Gastroesophageal sphincter (tissue), 4 donors: ENCODE measurements at regions not wholly inside any gene's neighbourhood (a gene's known extent, or its start where the extent isn't known, plus 50 kb on each side); places are given as distances from the start of the nearest gene placed in this dataset.

ENCODE experiments used
- ATAC-seq: fragments of 150-250 bp; one replicate; pipeline ENCODE4 v1.9.1; 2016; ENCODE audit warnings: mild to moderate bottlenecking, moderate library complexity
- H3K27ac ChIP-seq, 4 donors: fragments of 200-600 bp; sonication (generic) in 3 of 4; 1 replicate in 3 of 4; 2 replicates in 1 of 4; pipeline ENCODE4 v1.5.1; 2016 to 2019
- H3K27me3 ChIP-seq: fragments of 200-600 bp; sonication (generic); one replicate; pipeline ENCODE4 v1.5.1; 2019
- H3K36me3 ChIP-seq, 2 donors: fragments of 200-600 bp; sonication (generic); one replicate each; pipeline ENCODE4 v1.5.1; 2019; ENCODE audit warnings: control low read depth in 1 of 2
- H3K4me1 ChIP-seq, 3 donors: fragments of 200-600 bp; sonication (generic); 1 replicate in 2 of 3; 2 replicates in 1 of 3; pipeline ENCODE4 v1.5.1; 2016 to 2019; ENCODE audit warnings: control low read depth in 2 of 3
- H3K4me3 ChIP-seq, 2 donors: fragments of 200-600 bp; sonication (generic); one replicate each; pipeline ENCODE4 v1.5.1; 2019; ENCODE audit warnings: mild to moderate bottlenecking in 1 of 2, moderate library complexity in 1 of 2
- H3K9me3 ChIP-seq, 3 donors: fragments of 200-600 bp; sonication (generic); one replicate each; pipeline ENCODE4 v1.5.1; 2017 to 2019; ENCODE audit warnings: control low read depth in 2 of 3
- EP300 ChIP-seq: sonication (generic); formaldehyde crosslinking; IDR thresholded peaks from one replicate; pipeline ENCODE4 v1.6.1; 2017; ENCODE audit warnings: antibody characterized with exemption, mild to moderate bottlenecking
- POLR2A ChIP-seq, 2 donors: fragments of 450-650 bp; IDR thresholded peaks; one replicate each; pipeline ENCODE4 v1.6.1; 2017; ENCODE audit warnings: antibody characterized with exemption in 2 of 2, mild to moderate bottlenecking in 2 of 2, moderate library complexity in 1 of 2
- POLR2AphosphoS5 ChIP-seq: sonication (generic); formaldehyde crosslinking; IDR thresholded peaks from one replicate; pipeline ENCODE4 v1.6.1; 2017; ENCODE audit warnings: antibody characterized with exemption
- WGBS, 2 donors: methylation state at CpG; one replicate each; pipeline ENCODE4 v1.1.5; 2018; ENCODE audit warnings: low coverage in 1 of 2; 5-methylcytosine and 5-hydroxymethylcytosine counted together
- TF ChIP-seq, protein P1 (sequence below), 4 experiments: fragments of 200-600 bp in 2 of 4; fragments of 450-650 bp in 2 of 4; sonication (generic) in 1 of 4; IDR thresholded peaks; one replicate each; pipeline ENCODE4 v1.5.1; 2017 to 2019; ENCODE audit warnings: antibody characterized with exemption in 4 of 4, mild to moderate bottlenecking in 2 of 4, moderate library complexity in 2 of 4

DNA sequence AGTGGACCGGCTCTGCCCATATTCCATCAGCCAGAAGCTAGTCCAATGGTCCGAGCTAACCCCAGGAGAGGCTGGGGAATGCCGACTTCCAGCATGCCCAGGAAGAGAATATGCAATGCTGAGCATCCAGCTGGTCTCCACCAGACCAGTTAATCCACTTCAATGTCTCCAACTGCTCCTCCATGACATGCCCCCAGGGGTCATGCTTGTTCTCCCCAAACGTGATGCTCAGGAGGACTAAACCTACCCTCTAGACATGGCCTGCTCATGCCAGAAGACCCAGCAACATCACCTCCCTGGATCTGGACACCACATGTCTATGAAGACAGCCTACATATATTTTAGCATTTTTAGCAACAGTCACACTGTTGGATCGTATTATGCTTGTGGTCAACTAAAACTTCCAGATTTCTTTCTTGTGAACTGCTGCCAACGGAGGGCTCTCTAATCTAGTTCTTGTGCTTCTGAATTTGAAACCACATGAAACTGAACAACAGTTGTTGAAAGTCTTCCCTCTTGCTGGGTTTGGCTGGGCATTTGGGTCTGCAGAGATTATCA is 245.1 kb downstream of the SOX9 start:
- H3K9me3 ChIP-seq: no peaks in the 10 kb centered on the region
- no peaks in the 10 kb centered on the region for H3K36me3 ChIP-seq
- TF ChIP-seq EP300 (no peak), POLR2A (IDR thresholded peaks at IDR 0.05) (no peak), POLR2AphosphoS5 (no peak)
- TF ChIP-seq, protein P1, sequence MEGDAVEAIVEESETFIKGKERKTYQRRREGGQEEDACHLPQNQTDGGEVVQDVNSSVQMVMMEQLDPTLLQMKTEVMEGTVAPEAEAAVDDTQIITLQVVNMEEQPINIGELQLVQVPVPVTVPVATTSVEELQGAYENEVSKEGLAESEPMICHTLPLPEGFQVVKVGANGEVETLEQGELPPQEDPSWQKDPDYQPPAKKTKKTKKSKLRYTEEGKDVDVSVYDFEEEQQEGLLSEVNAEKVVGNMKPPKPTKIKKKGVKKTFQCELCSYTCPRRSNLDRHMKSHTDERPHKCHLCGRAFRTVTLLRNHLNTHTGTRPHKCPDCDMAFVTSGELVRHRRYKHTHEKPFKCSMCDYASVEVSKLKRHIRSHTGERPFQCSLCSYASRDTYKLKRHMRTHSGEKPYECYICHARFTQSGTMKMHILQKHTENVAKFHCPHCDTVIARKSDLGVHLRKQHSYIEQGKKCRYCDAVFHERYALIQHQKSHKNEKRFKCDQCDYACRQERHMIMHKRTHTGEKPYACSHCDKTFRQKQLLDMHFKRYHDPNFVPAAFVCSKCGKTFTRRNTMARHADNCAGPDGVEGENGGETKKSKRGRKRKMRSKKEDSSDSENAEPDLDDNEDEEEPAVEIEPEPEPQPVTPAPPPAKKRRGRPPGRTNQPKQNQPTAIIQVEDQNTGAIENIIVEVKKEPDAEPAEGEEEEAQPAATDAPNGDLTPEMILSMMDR (IDR thresholded peaks at IDR 0.05): no peak
- no peaks in the 10 kb centered on the region for H3K4me1 ChIP-seq
- no peak overlapping the region for H3K27ac ChIP-seq
- 78 to 100% methylated on average over 1 of the region's 6 CpGs for WGBS, 2 donors
- peaks cover 23% of the 10 kb centered on the region for H3K27me3 ChIP-seq
- no peak overlapping the region for H3K4me3 ChIP-seq
- no peak for ATAC-seq

DNA sequence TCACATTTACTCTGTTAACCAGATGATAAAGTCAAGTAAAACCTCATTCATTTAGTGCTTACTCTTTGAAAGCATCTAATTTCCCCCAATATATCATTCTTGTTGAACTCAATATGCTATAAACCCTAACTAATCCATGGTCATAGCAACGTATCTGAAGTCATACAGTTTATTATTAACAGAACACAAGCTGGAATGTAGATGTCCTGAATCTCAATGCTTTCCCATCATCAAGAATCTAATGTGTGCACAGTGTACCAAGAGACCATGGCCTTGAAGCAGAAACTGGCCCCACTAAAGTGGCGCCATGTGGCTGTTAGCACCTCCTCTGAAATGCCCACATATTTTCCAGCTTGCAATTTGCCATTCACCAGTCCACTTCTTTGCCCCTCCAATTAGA is 245.8 kb downstream of the SOX9 start:
- WGBS, 2 donors: 80 to 100% methylated on average over 1 to 2 of the region's 2 CpGs
- no peak for ATAC-seq
- Histone ChIP-seq H3K9me3 (no peaks in the 10 kb centered on the region), H3K27ac (no peak overlapping the region), H3K36me3 (no peaks in the 10 kb centered on the region), H3K27me3 (peaks cover 20% of the 10 kb centered on the region), H3K4me3 (no peak overlapping the region), H3K4me1 (no peaks in the 10 kb centered on the region)
- TF ChIP-seq EP300 (no peak), POLR2AphosphoS5 (no peak), POLR2A (IDR thresholded peaks at IDR 0.05) (no peak)
- TF ChIP-seq, protein P1 (IDR thresholded peaks at IDR 0.05): no peak

DNA sequence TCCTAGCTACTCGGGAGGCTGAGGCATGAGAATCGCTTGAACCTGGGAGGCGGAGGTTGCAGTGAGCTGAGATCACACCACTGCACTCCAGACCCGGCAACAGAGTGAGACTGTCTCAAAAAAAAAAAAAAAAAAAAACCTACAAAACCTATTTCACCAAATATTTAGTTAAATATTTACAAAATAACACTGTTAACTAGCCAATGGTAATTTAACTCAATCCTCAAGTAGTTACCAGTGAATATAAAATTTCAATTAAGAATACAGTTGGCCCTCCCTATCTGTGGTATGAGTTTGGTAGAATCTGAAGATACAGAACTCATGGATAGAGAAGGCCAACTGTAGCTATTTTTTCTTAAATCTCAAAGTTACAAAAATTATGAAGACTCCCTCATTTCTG is 247.4 kb downstream of the SOX9 start:
- WGBS, 2 donors: 88% methylated on average over 3 of the region's 4 CpGs; no CpG with 5 or more reads in 1 of the 2 donors
- no peak overlapping the region for H3K4me3 ChIP-seq
- H3K27me3 ChIP-seq: peaks cover 15% of the 10 kb centered on the region
- H3K27ac ChIP-seq: no peak overlapping the region
- ATAC-seq: no peak
- TF ChIP-seq POLR2AphosphoS5: no peak
- no peak for TF ChIP-seq POLR2A (IDR thresholded peaks at IDR 0.05)
- TF ChIP-seq, protein P1 (IDR thresholded peaks at IDR 0.05): no peak
- no peak for TF ChIP-seq EP300
- H3K36me3 ChIP-seq: no peaks in the 10 kb centered on the region
- H3K4me1 ChIP-seq: no peaks in the 10 kb centered on the region
- H3K9me3 ChIP-seq: no peaks in the 10 kb centered on the region

DNA sequence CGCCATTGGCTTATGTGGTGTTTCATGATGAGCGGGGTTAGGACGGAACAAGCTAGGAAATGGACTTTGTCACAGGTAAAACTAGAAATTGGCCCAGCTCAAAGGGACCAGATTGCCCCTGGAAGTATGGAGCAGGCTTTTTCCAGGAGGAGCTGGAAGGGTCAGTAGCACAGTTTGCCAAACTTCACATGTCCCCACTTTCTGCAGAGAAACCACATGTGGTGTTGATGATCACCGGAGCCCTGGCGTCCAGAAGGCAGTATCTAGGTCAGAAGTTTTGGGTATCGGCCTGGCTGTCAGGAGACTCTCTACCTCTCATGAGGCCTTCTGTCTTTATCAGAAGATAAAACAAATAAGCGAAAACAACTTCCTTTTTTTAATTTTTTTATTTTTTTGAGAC is 248.5 kb downstream of the SOX9 start:
- TF ChIP-seq EP300 (no peak), POLR2A (IDR thresholded peaks at IDR 0.05) (no peak), POLR2AphosphoS5 (no peak)
- TF ChIP-seq, protein P1 (IDR thresholded peaks at IDR 0.05): no peak
- 92 to 100% methylated on average over 1 to 7 of the region's 7 CpGs for WGBS, 2 donors

DNA sequence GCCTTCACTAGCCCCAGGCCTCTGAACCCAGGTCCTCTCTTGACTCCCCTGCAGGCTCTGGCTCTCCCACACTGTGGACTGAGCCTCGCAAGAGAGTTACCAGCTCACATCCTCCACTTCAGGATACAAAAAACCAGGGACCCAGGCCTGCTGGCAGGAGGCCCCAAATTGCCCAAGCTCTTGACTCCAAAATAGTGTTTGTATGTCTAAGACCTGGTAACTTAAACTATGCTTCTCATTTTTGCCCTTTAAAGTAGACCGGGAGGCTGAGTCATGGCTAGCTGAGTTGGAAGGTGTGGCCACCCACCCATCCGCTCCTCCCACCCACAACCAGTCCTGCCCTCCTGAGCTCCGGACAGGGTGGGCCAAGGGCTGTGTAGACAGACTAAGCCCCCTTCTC is 250.0 kb downstream of the SOX9 start:
- H3K27ac ChIP-seq: no peak overlapping the region
- 67% methylated on average over 1 of the region's 4 CpGs; no CpG with 5 or more reads in 1 of the 2 donors for WGBS, 2 donors
- peaks cover 3% of the 10 kb centered on the region for H3K27me3 ChIP-seq
- no peaks in the 10 kb centered on the region for H3K9me3 ChIP-seq
- H3K4me3 ChIP-seq: no peak overlapping the region
- no peak for ATAC-seq
- H3K4me1 ChIP-seq: peaks cover 0 to 3% (median 0%) of the 10 kb centered on the region in 3 donors
- no peak for TF ChIP-seq EP300
- no peak for TF ChIP-seq POLR2AphosphoS5
- TF ChIP-seq, protein P1 (IDR thresholded peaks at IDR 0.05): no peak
- no peak for TF ChIP-seq POLR2A (IDR thresholded peaks at IDR 0.05)
- H3K36me3 ChIP-seq: no peaks in the 10 kb centered on the region

More for the DNA sequence above, 248.5 kb downstream of the SOX9 start:
- ATAC-seq: no peak
- Histone ChIP-seq H3K27me3 (peaks cover 3% of the 10 kb centered on the region), H3K27ac (no peak overlapping the region), H3K9me3 (no peaks in the 10 kb centered on the region), H3K4me1 (peaks cover 0 to 3% (median 0%) of the 10 kb centered on the region in 3 donors), H3K4me3 (no peak overlapping the region), H3K36me3 (no peaks in the 10 kb centered on the region)
